A549 (cell line): ENCODE measurements at regions not wholly inside any gene's neighbourhood (a gene's known extent, or its start where the extent isn't known, plus 50 kb on each side); places are given as distances from the start of the nearest gene placed in this dataset.

Source experiments
- ATAC-seq, 2 experiments: fragments of 200-7000 bp in 1 of 2; fragments of >200 bp in 1 of 2; cut with Nextera tagmentation in 1 of 2; cut with Tn5 transposase in 1 of 2; 3 replicates each; pipeline versions ENCODE4 v1.8.0 to v1.9.1; 2018 to 2020; ENCODE audit warnings: mild to moderate bottlenecking in 1 of 2, moderate library complexity in 1 of 2
- CTCF ChIA-PET: fragments of 300-600 bp; sonication (Branson Sonifier 250); formaldehyde crosslinking; extraction: SDS; loops from one replicate; lab custom pipeline; 2021; ENCODE audit warnings: antibody characterized with exemption, inconsistent platforms; lab: Yijun Ruan, JAX
- POLR2A ChIA-PET: fragments of 350-600 bp; formaldehyde crosslinking; extraction: SDS; loops from one replicate; lab custom pipeline; 2021; ENCODE audit warnings: antibody characterized with exemption, inconsistent platforms; lab: Yijun Ruan, JAX
- DNase-seq, 2 experiments: peaks; one replicate each; pipeline versions ENCODE4 v3.0.0 to v3.0.0-alpha.2; 2011 to 2016; ENCODE audit warnings: low read depth in 1 of 2, low spot score in 1 of 2
- FAIRE-seq: peaks from 2 replicates; lab custom pipeline; 2011; peaks lifted over from hg19 to GRCh38; lab: Jason Lieb, UNC
- H3K27ac ChIP-seq, 2 experiments: fragments of >200 bp; sonication (Bioruptor Twin); formaldehyde crosslinking; 3 replicates each; pipeline ENCODE4 v1.5.1; 2016 to 2017
- H3K4me1 ChIP-seq: fragments of >200 bp; sonication (Bioruptor Twin); formaldehyde crosslinking; 3 replicates; pipeline ENCODE4 v1.6.1; 2016
- H3K4me2 ChIP-seq: fragments of >200 bp; sonication (Bioruptor Twin); formaldehyde crosslinking; 3 replicates; pipeline ENCODE4 v1.6.1; 2016
- H3K4me3 ChIP-seq: fragments of >200 bp; sonication (Bioruptor Twin); formaldehyde crosslinking; 3 replicates; pipeline ENCODE4 v1.5.1; 2016
- H3K9me3 ChIP-seq: fragments of >200 bp; sonication (Bioruptor Twin); formaldehyde crosslinking; 3 replicates; pipeline ENCODE4 v1.6.1; 2016
- CEBPB ChIP-seq, 2 experiments: fragments of >200 bp in 1 of 2; sonication (Bioruptor Twin) in 1 of 2; formaldehyde crosslinking in 1 of 2; IDR thresholded peaks; 2 replicates each; pipeline ENCODE4 v1.6.1; 2012 to 2016
- CHD2 ChIP-seq: fragments of 150-350 bp; IDR thresholded peaks from 2 replicates; pipeline ENCODE4 v1.6.1; 2014; ENCODE audit warnings: low read length; ENCODE audit not compliant: partially characterized antibody
- E2F6 ChIP-seq: IDR thresholded peaks from 2 replicates; pipeline ENCODE4 v1.6.1; 2012; ENCODE audit warnings: low read depth, borderline replicate concordance
- EHMT2 ChIP-seq: fragments of 200-600 bp; sonication (generic); IDR thresholded peaks from 2 replicates; pipeline ENCODE4 v1.6.1; 2016; ENCODE audit warnings: antibody characterized with exemption, low read depth, mild to moderate bottlenecking, moderate library complexity
- ELK1 ChIP-seq: fragments of 150-350 bp; IDR thresholded peaks from 2 replicates; pipeline ENCODE4 v1.6.1; 2014; ENCODE audit warnings: low read depth, mild to moderate bottlenecking, low read length
- EP300 ChIP-seq, 2 experiments: fragments of >200 bp; sonication (Bioruptor Twin); formaldehyde crosslinking; IDR thresholded peaks; 2 replicates in 1 of 2; 3 replicates in 1 of 2; pipeline ENCODE4 v1.6.1; 2016 to 2017
- ESRRA ChIP-seq: fragments of 150-350 bp; IDR thresholded peaks from 2 replicates; pipeline ENCODE4 v1.6.1; 2014; ENCODE audit warnings: mild to moderate bottlenecking, low read length, borderline replicate concordance
- GATA3 ChIP-seq: IDR thresholded peaks from 2 replicates; pipeline ENCODE4 v1.6.1; 2012; ENCODE audit warnings: borderline replicate concordance
- HOXA7 ChIP-seq: fragments of 250-450 bp; sonication (Bioruptor Pico); IDR thresholded peaks from 2 replicates; pipeline ENCODE4 v1.5.0; 2020; ENCODE audit warnings: mild to moderate bottlenecking, moderate library complexity
- JUNB ChIP-seq: fragments of >200 bp; sonication (Bioruptor Twin); formaldehyde crosslinking; IDR thresholded peaks from 2 replicates; pipeline ENCODE4 v1.6.1; 2016
- MYC ChIP-seq: IDR thresholded peaks from 2 replicates; pipeline ENCODE4 v1.6.1; 2012; ENCODE audit warnings: mild to moderate bottlenecking, inconsistent platforms, low read length, improper control_type of control experiment, borderline replicate concordance
- PHF8 ChIP-seq: fragments of 200-600 bp; sonication (generic); IDR thresholded peaks from 2 replicates; pipeline ENCODE4 v1.6.1; 2016; ENCODE audit warnings: low read depth, mild to moderate bottlenecking, antibody characterized with exemption, moderate library complexity, borderline replicate concordance
- POLR2AphosphoS2 ChIP-seq: conservative IDR thresholded peaks from 2 replicates; pipeline ENCODE4 v1.6.1; 2012; ENCODE audit warnings: low read length, improper control_type of control experiment, inconsistent platforms
- RNF2 ChIP-seq: fragments of 200-600 bp; sonication (generic); IDR thresholded peaks from 2 replicates; pipeline ENCODE4 v1.6.1; 2016; ENCODE audit warnings: low read depth, mild to moderate bottlenecking, antibody characterized with exemption, moderate library complexity, borderline replicate concordance
- SREBF2 ChIP-seq: fragments of 450-650 bp; IDR thresholded peaks from 2 replicates; pipeline ENCODE4 v1.6.1; 2014; ENCODE audit warnings: mild to moderate bottlenecking, moderate library complexity
- TFCP2L1 ChIP-seq: fragments of 250-450 bp; sonication (Bioruptor Pico); IDR thresholded peaks from 2 replicates; pipeline ENCODE4 v1.5.0; 2021; ENCODE audit warnings: mild to moderate bottlenecking
- ZC3H11A ChIP-seq: fragments of 450-650 bp; IDR thresholded peaks from 2 replicates; pipeline ENCODE4 v1.6.1; 2014; ENCODE audit warnings: antibody characterized with exemption, mild to moderate bottlenecking
- ZNF302 ChIP-seq: fragments of 250-450 bp; sonication (Bioruptor Pico); IDR thresholded peaks from 2 replicates; pipeline ENCODE4 v1.9.0; 2021; ENCODE audit warnings: inconsistent platforms, mild to moderate bottlenecking, moderate library complexity
- WGBS: methylation state at CpG from one replicate; pipeline ENCODE4 v1.1.6; 2017; ENCODE audit errors: missing lambda C conversion rate; 5-methylcytosine and 5-hydroxymethylcytosine counted together
- TF ChIP-seq, protein P1 (sequence below): fragments of >200 bp; sonication (Bioruptor Twin); formaldehyde crosslinking; IDR thresholded peaks from 3 replicates; pipeline ENCODE4 v1.6.1; 2016
- TF ChIP-seq, protein P2 (sequence below): fragments of 250-450 bp; sonication (Bioruptor Pico); IDR thresholded peaks from 2 replicates; pipeline ENCODE4 v1.5.0; 2020; ENCODE audit warnings: low read depth, mild to moderate bottlenecking, moderate library complexity
- TF ChIP-seq, protein P3 (sequence below): fragments of 200-600 bp; sonication (generic); IDR thresholded peaks from 2 replicates; pipeline ENCODE4 v1.6.1; 2016; ENCODE audit warnings: antibody characterized with exemption, mild to moderate bottlenecking, moderate library complexity
- TF ChIP-seq, protein P4 (sequence below): IDR thresholded peaks from 2 replicates; pipeline ENCODE4 v1.6.1; 2012
- TF ChIP-seq, protein P5 (sequence below): fragments of 250-450 bp; sonication (Bioruptor Pico); IDR thresholded peaks from 2 replicates; pipeline ENCODE4 v1.5.0; 2021; ENCODE audit warnings: mild to moderate bottlenecking, moderate library complexity, borderline replicate concordance

DNA sequence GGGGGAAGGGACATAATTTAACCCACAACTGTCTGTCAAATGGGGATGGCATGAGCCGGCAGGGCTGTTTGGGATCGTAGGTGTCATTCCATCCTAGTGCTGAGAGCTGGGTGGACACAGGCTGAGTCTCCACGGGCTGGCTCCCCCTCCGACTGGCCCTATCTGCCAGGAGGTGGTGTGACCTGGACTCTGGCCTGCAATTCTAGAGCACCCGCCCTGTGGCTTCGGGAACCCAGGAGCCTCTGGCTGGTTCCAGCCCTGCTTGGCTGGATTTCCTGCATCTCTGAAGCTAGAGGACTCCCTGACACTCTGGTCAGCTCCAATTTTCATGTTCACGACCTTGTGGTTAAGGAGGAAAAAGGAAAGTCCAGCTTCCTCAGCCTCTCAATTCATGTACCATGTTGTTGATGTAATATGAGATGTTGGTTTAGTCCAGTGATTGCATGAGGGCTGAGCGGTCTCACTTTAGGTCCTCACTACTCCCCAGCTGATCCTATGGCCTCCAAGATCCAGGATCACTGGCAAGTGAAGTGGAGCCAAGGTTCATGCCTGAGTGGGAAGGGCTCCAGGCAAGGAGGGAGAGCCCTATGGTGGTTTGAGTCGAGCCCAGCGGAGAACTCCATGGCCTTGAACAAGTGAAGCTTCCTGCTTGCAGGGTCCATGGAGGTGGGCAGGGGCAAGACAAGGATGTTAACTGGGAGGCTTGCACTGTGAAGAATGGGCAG is 169.1 kb downstream of the NDUFA10 start:
- Histone ChIP-seq H3K4me1 (peaks cover 7% of the 10 kb centered on the region; the same call in 2 of the 3 replicates), H3K4me3 (no peak overlapping the region), H3K4me2 (no peak overlapping the region), H3K27ac (no peak overlapping the region), H3K9me3 (peaks cover 4% of the 10 kb centered on the region; the same call in 1 of the 3 replicates)
- TF ChIP-seq, protein P1, sequence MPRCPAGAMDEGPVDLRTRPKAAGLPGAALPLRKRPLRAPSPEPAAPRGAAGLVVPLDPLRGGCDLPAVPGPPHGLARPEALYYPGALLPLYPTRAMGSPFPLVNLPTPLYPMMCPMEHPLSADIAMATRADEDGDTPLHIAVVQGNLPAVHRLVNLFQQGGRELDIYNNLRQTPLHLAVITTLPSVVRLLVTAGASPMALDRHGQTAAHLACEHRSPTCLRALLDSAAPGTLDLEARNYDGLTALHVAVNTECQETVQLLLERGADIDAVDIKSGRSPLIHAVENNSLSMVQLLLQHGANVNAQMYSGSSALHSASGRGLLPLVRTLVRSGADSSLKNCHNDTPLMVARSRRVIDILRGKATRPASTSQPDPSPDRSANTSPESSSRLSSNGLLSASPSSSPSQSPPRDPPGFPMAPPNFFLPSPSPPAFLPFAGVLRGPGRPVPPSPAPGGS = no peak
- TF ChIP-seq PHF8 (no peak), CEBPB (IDR thresholded peaks at IDR 0.05) (no peak), E2F6 (no peak), TFCP2L1 (no peak)
- TF ChIP-seq, protein P2, sequence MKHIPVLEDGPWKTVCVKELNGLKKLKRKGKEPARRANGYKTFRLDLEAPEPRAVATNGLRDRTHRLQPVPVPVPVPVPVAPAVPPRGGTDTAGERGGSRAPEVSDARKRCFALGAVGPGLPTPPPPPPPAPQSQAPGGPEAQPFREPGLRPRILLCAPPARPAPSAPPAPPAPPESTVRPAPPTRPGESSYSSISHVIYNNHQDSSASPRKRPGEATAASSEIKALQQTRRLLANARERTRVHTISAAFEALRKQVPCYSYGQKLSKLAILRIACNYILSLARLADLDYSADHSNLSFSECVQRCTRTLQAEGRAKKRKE = no peak
- TF ChIP-seq, protein P3, sequence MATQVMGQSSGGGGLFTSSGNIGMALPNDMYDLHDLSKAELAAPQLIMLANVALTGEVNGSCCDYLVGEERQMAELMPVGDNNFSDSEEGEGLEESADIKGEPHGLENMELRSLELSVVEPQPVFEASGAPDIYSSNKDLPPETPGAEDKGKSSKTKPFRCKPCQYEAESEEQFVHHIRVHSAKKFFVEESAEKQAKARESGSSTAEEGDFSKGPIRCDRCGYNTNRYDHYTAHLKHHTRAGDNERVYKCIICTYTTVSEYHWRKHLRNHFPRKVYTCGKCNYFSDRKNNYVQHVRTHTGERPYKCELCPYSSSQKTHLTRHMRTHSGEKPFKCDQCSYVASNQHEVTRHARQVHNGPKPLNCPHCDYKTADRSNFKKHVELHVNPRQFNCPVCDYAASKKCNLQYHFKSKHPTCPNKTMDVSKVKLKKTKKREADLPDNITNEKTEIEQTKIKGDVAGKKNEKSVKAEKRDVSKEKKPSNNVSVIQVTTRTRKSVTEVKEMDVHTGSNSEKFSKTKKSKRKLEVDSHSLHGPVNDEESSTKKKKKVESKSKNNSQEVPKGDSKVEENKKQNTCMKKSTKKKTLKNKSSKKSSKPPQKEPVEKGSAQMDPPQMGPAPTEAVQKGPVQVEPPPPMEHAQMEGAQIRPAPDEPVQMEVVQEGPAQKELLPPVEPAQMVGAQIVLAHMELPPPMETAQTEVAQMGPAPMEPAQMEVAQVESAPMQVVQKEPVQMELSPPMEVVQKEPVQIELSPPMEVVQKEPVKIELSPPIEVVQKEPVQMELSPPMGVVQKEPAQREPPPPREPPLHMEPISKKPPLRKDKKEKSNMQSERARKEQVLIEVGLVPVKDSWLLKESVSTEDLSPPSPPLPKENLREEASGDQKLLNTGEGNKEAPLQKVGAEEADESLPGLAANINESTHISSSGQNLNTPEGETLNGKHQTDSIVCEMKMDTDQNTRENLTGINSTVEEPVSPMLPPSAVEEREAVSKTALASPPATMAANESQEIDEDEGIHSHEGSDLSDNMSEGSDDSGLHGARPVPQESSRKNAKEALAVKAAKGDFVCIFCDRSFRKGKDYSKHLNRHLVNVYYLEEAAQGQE = no peak
- no peak for ATAC-seq
- ChIA-PET POLR2A (no interaction called here), CTCF (no interaction called here)
- 47% methylated on average over 9 of the region's 10 CpGs for WGBS
- DNase-seq = no peak
- FAIRE-seq = no peak

GRCh38 chr2:239854596-239854995 is 170.5 kb downstream of the NDUFA10 start:
- DNase-seq = no peak
- no peak for FAIRE-seq
- Histone ChIP-seq H3K4me1 (no peaks in the 10 kb centered on the region), H3K4me3 (no peak overlapping the region), H3K9me3 (peaks cover 10% of the 10 kb centered on the region; the same call in 1 of the 3 replicates), H3K4me2 (no peak overlapping the region), H3K27ac (no peak overlapping the region)
- POLR2A ChIA-PET = no interaction called here
- 47% methylated on average over 5 of the region's 5 CpGs for WGBS
- CTCF ChIA-PET = no interaction called here
- TF ChIP-seq EHMT2 (no peak), MYC (no peak), HOXA7 (CRISPR knock-in tag) (no peak), CHD2 (no peak), ESRRA (no peak), EP300 (IDR thresholded peaks at IDR 0.05) (no peak)
- no peak for ATAC-seq

- Histone ChIP-seq H3K4me3 (no peak overlapping the region), H3K4me1 (no peaks in the 10 kb centered on the region), H3K9me3 (peaks cover 10% of the 10 kb centered on the region; the same call in 2 of the 3 replicates), H3K4me2 (no peak overlapping the region), H3K27ac (no peak overlapping the region)
- DNase-seq = no peak
- ChIA-PET CTCF (no interaction called here), POLR2A (no interaction called here)
- FAIRE-seq = no peak
- ATAC-seq = no peak
- 29% methylated on average over 8 of the region's 8 CpGs for WGBS
- no peak for TF ChIP-seq JUNB
- no peak for TF ChIP-seq ZNF302 (CRISPR knock-in tag)
- no peak for TF ChIP-seq ELK1
- TF ChIP-seq, protein P4, sequence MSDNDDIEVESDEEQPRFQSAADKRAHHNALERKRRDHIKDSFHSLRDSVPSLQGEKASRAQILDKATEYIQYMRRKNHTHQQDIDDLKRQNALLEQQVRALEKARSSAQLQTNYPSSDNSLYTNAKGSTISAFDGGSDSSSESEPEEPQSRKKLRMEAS = no peak
- no peak for TF ChIP-seq RNF2
- TF ChIP-seq, protein P5, sequence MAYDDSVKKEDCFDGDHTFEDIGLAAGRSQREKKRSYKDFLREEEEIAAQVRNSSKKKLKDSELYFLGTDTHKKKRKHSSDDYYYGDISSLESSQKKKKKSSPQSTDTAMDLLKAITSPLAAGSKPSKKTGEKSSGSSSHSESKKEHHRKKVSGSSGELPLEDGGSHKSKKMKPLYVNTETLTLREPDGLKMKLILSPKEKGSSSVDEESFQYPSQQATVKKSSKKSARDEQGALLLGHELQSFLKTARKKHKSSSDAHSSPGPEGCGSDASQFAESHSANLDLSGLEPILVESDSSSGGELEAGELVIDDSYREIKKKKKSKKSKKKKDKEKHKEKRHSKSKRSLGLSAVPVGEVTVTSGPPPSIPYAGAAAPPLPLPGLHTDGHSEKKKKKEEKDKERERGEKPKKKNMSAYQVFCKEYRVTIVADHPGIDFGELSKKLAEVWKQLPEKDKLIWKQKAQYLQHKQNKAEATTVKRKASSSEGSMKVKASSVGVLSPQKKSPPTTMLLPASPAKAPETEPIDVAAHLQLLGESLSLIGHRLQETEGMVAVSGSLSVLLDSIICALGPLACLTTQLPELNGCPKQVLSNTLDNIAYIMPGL (CRISPR knock-in tag) = no peak
- TF ChIP-seq EP300 (IDR thresholded peaks at IDR 0.05) = no peak
- TF ChIP-seq ZC3H11A = no peak
- TF ChIP-seq GATA3 = no peak
- no peak for TF ChIP-seq POLR2AphosphoS2
- TF ChIP-seq SREBF2 = no peak
Observed at GRCh38 chr2:239853706-239854327, 171.3 kb downstream of the NDUFA10 start.
